CD14-positive monocyte (primary cell): ENCODE measurements at regions not wholly inside any gene's neighbourhood (a gene's known extent, or its start where the extent isn't known, plus 50 kb on each side); places are given as distances from the start of the nearest gene placed in this dataset.

Experiments used
- DNase-seq, 3 donors: peaks; one replicate each; pipeline ENCODE4 v3.0.0-alpha.2; 2011 to 2022
- H2AFZ ChIP-seq: 2 replicates; pipeline ENCODE4 v1.6.0; 2012; ENCODE audit warnings: mild to moderate bottlenecking, low read depth, low read length, inconsistent platforms; ENCODE audit not compliant: insufficient read depth, poor library complexity, severe bottlenecking
- H3K27ac ChIP-seq, 2 donors: 1 replicate in 1 of 2; 2 replicates in 1 of 2; pipeline ENCODE4 v1.5.1; 2012 to 2013; ENCODE audit warnings: low read length in 2 of 2, control low read depth in 1 of 2, inconsistent platforms in 1 of 2, low read depth in 1 of 2, mild to moderate bottlenecking in 1 of 2
- H3K27me3 ChIP-seq, 2 donors: one replicate each; pipeline versions ENCODE4 v1.6.0 to v1.6.1; 2011 to 2013; ENCODE audit warnings: low read length in 2 of 2; ENCODE audit not compliant: control insufficient read depth in 2 of 2, insufficient read depth in 2 of 2
- H3K36me3 ChIP-seq, 2 donors: replicated peaks in 1 of 2; 1 replicate in 1 of 2; 2 replicates in 1 of 2; pipeline versions ENCODE4 v1.5.1 to v1.6.1; 2012 to 2013; ENCODE audit warnings: low read length in 2 of 2, control low read depth in 1 of 2, inconsistent platforms in 1 of 2, mild to moderate bottlenecking in 1 of 2; ENCODE audit not compliant: insufficient read depth in 2 of 2, control insufficient read depth in 1 of 2
- H3K4me1 ChIP-seq, 2 donors: 1 replicate in 1 of 2; 2 replicates in 1 of 2; pipeline versions ENCODE4 v1.5.1 to v1.6.1; 2012 to 2013; ENCODE audit warnings: low read length in 2 of 2, control low read depth in 1 of 2, inconsistent platforms in 1 of 2, mild to moderate bottlenecking in 1 of 2, moderate library complexity in 1 of 2; ENCODE audit not compliant: insufficient read depth in 2 of 2, control insufficient read depth in 1 of 2
- H3K4me2 ChIP-seq: replicated peaks from 2 replicates; pipeline ENCODE3; 2012; ENCODE audit warnings: low read length, moderate library complexity, mild to moderate bottlenecking; ENCODE audit not compliant: poor library complexity, severe bottlenecking; ENCODE audit errors: extremely low read depth
- H3K4me3 ChIP-seq, 3 experiments: fragments of 200-600 bp in 1 of 3; sonication (generic) in 1 of 3; replicated peaks in 1 of 3; 1 replicate in 2 of 3; 2 replicates in 1 of 3; pipeline ENCODE4 v1.5.1; 2011 to 2013; ENCODE audit warnings: low read length in 3 of 3, mild to moderate bottlenecking in 3 of 3, control low read depth in 2 of 3, low read depth in 2 of 3, inconsistent platforms in 1 of 3, moderate library complexity in 1 of 3
- H3K79me2 ChIP-seq: 2 replicates; pipeline ENCODE4 v1.6.0; 2012; ENCODE audit warnings: mild to moderate bottlenecking, control low read depth, inconsistent platforms, low read length, moderate library complexity; ENCODE audit not compliant: insufficient read depth
- H3K9ac ChIP-seq: 2 replicates; pipeline ENCODE4 v1.6.0; 2017; ENCODE audit warnings: low read length, mild to moderate bottlenecking; ENCODE audit not compliant: insufficient read depth, poor library complexity, severe bottlenecking
- H3K9me3 ChIP-seq, 2 donors: replicated peaks in 1 of 2; 1 replicate in 1 of 2; 2 replicates in 1 of 2; pipeline versions ENCODE4 v1.5.1 to v1.6.1; 2012 to 2013; ENCODE audit warnings: low read length in 2 of 2, control low read depth in 1 of 2; ENCODE audit not compliant: control insufficient read depth in 1 of 2, insufficient read depth in 1 of 2
- H4K20me1 ChIP-seq: 2 replicates; pipeline ENCODE4 v1.6.0; 2012; ENCODE audit warnings: mild to moderate bottlenecking, low read length, control low read depth, moderate library complexity; ENCODE audit not compliant: insufficient read depth
- H3K27ac Mint-ChIP-seq, 7 donors: one replicate each; pipeline ENCODE4 v1.8.0; 2020; ENCODE audit warnings: mild to moderate bottlenecking in 7 of 7, mixed read lengths in 7 of 7, moderate library complexity in 6 of 7, inconsistent platforms in 2 of 7
- H3K27me3 Mint-ChIP-seq, 3 donors: one replicate each; pipeline ENCODE4 v1.8.0; 2021 to 2022; ENCODE audit warnings: low read depth in 3 of 3, mild to moderate bottlenecking in 3 of 3, mixed read lengths in 3 of 3, moderate library complexity in 3 of 3, inconsistent platforms in 1 of 3
- H3K36me3 Mint-ChIP-seq, 2 donors: one replicate each; pipeline ENCODE4 v1.8.0; 2020; ENCODE audit warnings: mixed read lengths in 2 of 2, inconsistent platforms in 1 of 2, mild to moderate bottlenecking in 1 of 2
- H3K4me1 Mint-ChIP-seq: one replicate; pipeline ENCODE4 v1.8.0; 2020; ENCODE audit warnings: mild to moderate bottlenecking, mixed read lengths
- H3K4me3 Mint-ChIP-seq, 2 donors: one replicate each; pipeline ENCODE4 v1.8.0; 2020; ENCODE audit warnings: mild to moderate bottlenecking in 2 of 2, mixed read lengths in 2 of 2, moderate library complexity in 1 of 2
- H3K9me3 Mint-ChIP-seq, 7 donors: one replicate each; pipeline ENCODE4 v1.8.0; 2020 to 2022; ENCODE audit warnings: mixed read lengths in 7 of 7, mild to moderate bottlenecking in 6 of 7, moderate library complexity in 6 of 7, inconsistent platforms in 2 of 7
- CTCF ChIP-seq: fragments of 200-600 bp; IDR thresholded peaks from one replicate; pipeline ENCODE4 v1.8.0; 2022; ENCODE audit warnings: antibody characterized with exemption, mild to moderate bottlenecking
- WGBS: methylation state at CpG from one replicate; pipeline ENCODE4 v1.1.5; 2013; ENCODE audit warnings: missing lambda C conversion rate; ENCODE audit not compliant: insufficient coverage; 5-methylcytosine and 5-hydroxymethylcytosine counted together
- intact Hi-C, 2 donors: fragments of 100-400 bp; cut with micrococcal nuclease; formaldehyde crosslinking; loops; one replicate each; pipeline versions ENCODE4 v1.15.0 to v1.15.1; 2023

GRCh38 chr10:107497024-107497423, 332.5 kb upstream of the SORCS1 start:
- Mint-ChIP-seq H3K4me3 (no peak overlapping the region), H3K36me3 (no peaks in the 10 kb centered on the region), H3K27me3 (peaks cover 0 to 2% (median 0%) of the 10 kb centered on the region in 3 donors), H3K9me3 (peaks cover 0 to 7% (median 4%) of the 10 kb centered on the region in 7 donors), H3K4me1 (no peaks in the 10 kb centered on the region), H3K27ac (no peak overlapping the region)
- no peaks in the 10 kb centered on the region for H3K9me3 ChIP-seq
- intact Hi-C loops, result no loop called here
- no peaks in the 10 kb centered on the region for H4K20me1 ChIP-seq
- H3K27me3 ChIP-seq, result no peaks in the 10 kb centered on the region
- no peak for DNase-seq
- no peak overlapping the region for H3K4me3 ChIP-seq
- H3K36me3 ChIP-seq, result no peaks in the 10 kb centered on the region
- H3K79me2 ChIP-seq, result no peaks in the 10 kb centered on the region
- WGBS, result no CpG with 5 or more reads among the region's 3 CpGs
- no peak overlapping the region for H3K4me2 ChIP-seq
- TF ChIP-seq CTCF, result no peak
- no peak overlapping the region for H3K27ac ChIP-seq
- no peaks in the 10 kb centered on the region for H3K4me1 ChIP-seq
- no peak overlapping the region for H2AFZ ChIP-seq
- H3K9ac ChIP-seq, result no peak overlapping the region

- 92% methylated on average over 2 of the region's 2 CpGs for WGBS
- Mint-ChIP-seq H3K27me3 (peaks cover 0 to 2% (median 0%) of the 10 kb centered on the region in 3 donors), H3K4me1 (no peaks in the 10 kb centered on the region)
Observed at GRCh38 chr10:107496594-107496993, 332.1 kb upstream of the SORCS1 start.

More at GRCh38 chr10:107496594-107496993, 332.1 kb upstream of the SORCS1 start:
- Histone ChIP-seq H3K9me3 (no peaks in the 10 kb centered on the region), H3K9ac (no peak overlapping the region), H3K4me3 (no peak overlapping the region), H2AFZ (no peak overlapping the region), H3K27me3 (no peaks in the 10 kb centered on the region), H3K4me2 (no peak overlapping the region), H3K79me2 (no peaks in the 10 kb centered on the region), H4K20me1 (no peaks in the 10 kb centered on the region), H3K36me3 (no peaks in the 10 kb centered on the region), H3K27ac (no peak overlapping the region), H3K4me1 (no peaks in the 10 kb centered on the region)
- no peak for DNase-seq
- Mint-ChIP-seq H3K36me3 (no peaks in the 10 kb centered on the region), H3K9me3 (peaks cover 0 to 7% (median 4%) of the 10 kb centered on the region in 7 donors), H3K4me3 (no peak overlapping the region), H3K27ac (no peak overlapping the region)
- intact Hi-C loops, result no loop called here
- no peak for TF ChIP-seq CTCF
